Activated CD4-positive, alpha-beta T cell treated with anti-CD3 and anti-CD28 coated beads, Interleukin-2, amount 50 U/mL, for 24 hours (primary cell): ENCODE measurements at regions not wholly inside any gene's neighbourhood (a gene's known extent, or its start where the extent isn't known, plus 50 kb on each side); places are given as distances from the start of the nearest gene placed in this dataset.
"Not testable (repeated sequence)": the region's sequence is repeated elsewhere in the genome, so short reads cannot be mapped to it uniquely, and the experiment has no call there.

Experiments used
- DNase-seq, 2 donors: peaks; one replicate each; pipeline ENCODE4 v3.0.0-alpha.2; 2020; ENCODE audit warnings: low read depth in 1 of 2, low spot score in 1 of 2

GRCh38 chr21:15422783-15423182, 307.0 kb upstream of the USP25 start:
- no peak for DNase-seq

- DNase-seq, result no peak
Observed at GRCh38 chr21:15423676-15424445, 305.9 kb upstream of the USP25 start.

GRCh38 chr21:15425049-15425448, 304.7 kb upstream of the USP25 start:
- DNase-seq, result no peak

- DNase-seq, result no peak
Observed at GRCh38 chr21:15430023-15430422, 299.8 kb upstream of the USP25 start.

GRCh38 chr21:15430577-15430976, 299.2 kb upstream of the USP25 start:
- no peak for DNase-seq

GRCh38 chr21:15431053-15431452, 298.7 kb upstream of the USP25 start:
- no peak for DNase-seq

GRCh38 chr21:15433091-15433490, 296.7 kb upstream of the USP25 start:
- DNase-seq, result no peak

GRCh38 chr21:15434163-15434905, 295.4 kb upstream of the USP25 start:
- no peak for DNase-seq

GRCh38 chr21:15436031-15436430, 293.8 kb upstream of the USP25 start:
- DNase-seq, result no peak

GRCh38 chr21:15437883-15438282, 291.9 kb upstream of the USP25 start:
- DNase-seq, result no peak

- DNase-seq, result no peak
Observed at GRCh38 chr21:15439726-15440125, 290.1 kb upstream of the USP25 start.

- no peak for DNase-seq
Observed at GRCh38 chr21:15441060-15441493, 288.7 kb upstream of the USP25 start.

- DNase-seq, result no peak
Observed at GRCh38 chr21:15441992-15442391, 287.8 kb upstream of the USP25 start.

- no peak for DNase-seq
Observed at GRCh38 chr21:15442743-15443469, 286.9 kb upstream of the USP25 start.

- DNase-seq, result no peak
Observed at GRCh38 chr21:15443740-15444117, 286.1 kb upstream of the USP25 start.

GRCh38 chr21:15444118-15444960, 285.4 kb upstream of the USP25 start:
- DNase-seq, result no peak

GRCh38 chr21:15445327-15445726, 284.5 kb upstream of the USP25 start:
- no peak for DNase-seq

GRCh38 chr21:15446223-15446622, 283.6 kb upstream of the USP25 start:
- no peak for DNase-seq

GRCh38 chr21:15449556-15449955, 280.2 kb upstream of the USP25 start:
- no peak for DNase-seq

GRCh38 chr21:15453261-15453660, 276.5 kb upstream of the USP25 start:
- no peak for DNase-seq

GRCh38 chr21:15453785-15454184, 276.0 kb upstream of the USP25 start:
- not testable (repeated sequence) for DNase-seq
